ENCODE measurements at regions not wholly inside any gene's neighbourhood (a gene's known extent, or its start where the extent isn't known, plus 50 kb on each side); places are given as distances from the start of the nearest gene placed in this dataset.

- TF ChIP-seq POLR2A (IDR thresholded peaks at IDR 0.05) (no peak), POLR2AphosphoS5 (IDR thresholded peaks at IDR 0.05) (no peak)
- TF ChIP-seq, protein P1, sequence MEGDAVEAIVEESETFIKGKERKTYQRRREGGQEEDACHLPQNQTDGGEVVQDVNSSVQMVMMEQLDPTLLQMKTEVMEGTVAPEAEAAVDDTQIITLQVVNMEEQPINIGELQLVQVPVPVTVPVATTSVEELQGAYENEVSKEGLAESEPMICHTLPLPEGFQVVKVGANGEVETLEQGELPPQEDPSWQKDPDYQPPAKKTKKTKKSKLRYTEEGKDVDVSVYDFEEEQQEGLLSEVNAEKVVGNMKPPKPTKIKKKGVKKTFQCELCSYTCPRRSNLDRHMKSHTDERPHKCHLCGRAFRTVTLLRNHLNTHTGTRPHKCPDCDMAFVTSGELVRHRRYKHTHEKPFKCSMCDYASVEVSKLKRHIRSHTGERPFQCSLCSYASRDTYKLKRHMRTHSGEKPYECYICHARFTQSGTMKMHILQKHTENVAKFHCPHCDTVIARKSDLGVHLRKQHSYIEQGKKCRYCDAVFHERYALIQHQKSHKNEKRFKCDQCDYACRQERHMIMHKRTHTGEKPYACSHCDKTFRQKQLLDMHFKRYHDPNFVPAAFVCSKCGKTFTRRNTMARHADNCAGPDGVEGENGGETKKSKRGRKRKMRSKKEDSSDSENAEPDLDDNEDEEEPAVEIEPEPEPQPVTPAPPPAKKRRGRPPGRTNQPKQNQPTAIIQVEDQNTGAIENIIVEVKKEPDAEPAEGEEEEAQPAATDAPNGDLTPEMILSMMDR (IDR thresholded peaks at IDR 0.05 in 8 of 11, conservative IDR thresholded peaks at IDR 0.05 in 3 of 11): no peak
These were observed 88.4 kb downstream of the C21orf91 start for GRCh38 chr21:17730782-17731181.

All from spleen (tissue), 7 donors.